IMR-90 (cell line): ENCODE measurements at regions not wholly inside any gene's neighbourhood (a gene's known extent, or its start where the extent isn't known, plus 50 kb on each side); places are given as distances from the start of the nearest gene placed in this dataset.

Source experiments
- ATAC-seq: fragments of 200-7000 bp; cut with Tn5 transposase; 2 replicates; pipeline ENCODE4 v1.9.1; 2020; ENCODE audit warnings: low read depth, mild to moderate bottlenecking, moderate library complexity
- BruUV-seq: library from RNA; stranded (reverse); fragments of 400-500 nt; replicated peaks from 2 replicates; lab custom pipeline; 2021; lab: Mats Ljungman, UMichigan
- CTCF ChIA-PET: fragments of 300-600 bp; formaldehyde crosslinking; extraction: SDS; loops from one replicate; lab custom pipeline; 2021; ENCODE audit warnings: antibody characterized with exemption; lab: Yijun Ruan, JAX
- POLR2A ChIA-PET: fragments of 300-600 bp; sonication (Branson Sonifier 250); formaldehyde crosslinking; loops from one replicate; lab custom pipeline; 2022; ENCODE audit warnings: antibody characterized with exemption; ENCODE audit not compliant: unreplicated experiment; lab: Charles Lee
- DNase-seq: peaks from one replicate; pipeline ENCODE4 v3.0.0; 2013
- H2AFZ ChIP-seq: replicated peaks from 2 replicates; pipeline ENCODE3; 2013; ENCODE audit warnings: low read length, mild to moderate bottlenecking; ENCODE audit not compliant: poor library complexity
- H2AK5ac ChIP-seq: 2 replicates; pipeline ENCODE4 v1.6.1; 2013; ENCODE audit warnings: low read depth, low read length, inconsistent platforms
- H2AK9ac ChIP-seq: replicated peaks from 2 replicates; pipeline ENCODE3; 2013; ENCODE audit warnings: mild to moderate bottlenecking, low read depth, low read length, moderate library complexity; ENCODE audit not compliant: poor library complexity
- H2BK120ac ChIP-seq: 2 replicates; pipeline ENCODE4 v1.6.1; 2013; ENCODE audit warnings: low read depth, low read length, inconsistent platforms
- H2BK15ac ChIP-seq: 3 replicates; pipeline ENCODE4 v1.6.1; 2013; ENCODE audit warnings: low read depth, low read length, inconsistent platforms
- H2BK20ac ChIP-seq: 2 replicates; pipeline ENCODE4 v1.6.1; 2013; ENCODE audit warnings: low read depth, mild to moderate bottlenecking, inconsistent platforms, low read length, moderate library complexity
- H2BK5ac ChIP-seq: 2 replicates; pipeline ENCODE4 v1.6.1; 2013; ENCODE audit warnings: mild to moderate bottlenecking, low read depth, low read length, inconsistent platforms; ENCODE audit not compliant: poor library complexity, severe bottlenecking
- H3K14ac ChIP-seq: replicated peaks from 2 replicates; pipeline ENCODE4 v1.6.1; 2013; ENCODE audit warnings: low read depth, low read length, inconsistent platforms
- H3K18ac ChIP-seq: 2 replicates; pipeline ENCODE4 v1.6.1; 2013; ENCODE audit warnings: low read depth, low read length, control low read depth
- H3K23ac ChIP-seq: 2 replicates; pipeline ENCODE4 v1.6.1; 2013; ENCODE audit warnings: low read depth, low read length, inconsistent platforms
- H3K27ac ChIP-seq: 2 replicates; pipeline ENCODE4 v1.5.1; 2013; ENCODE audit warnings: mild to moderate bottlenecking, control low read depth, low read length; ENCODE audit not compliant: insufficient read depth
- H3K27me3 ChIP-seq: 2 replicates; pipeline ENCODE4 v1.6.1; 2013; ENCODE audit warnings: low read length; ENCODE audit not compliant: control insufficient read depth, insufficient read depth
- H3K36me3 ChIP-seq: 2 replicates; pipeline ENCODE4 v1.6.1; 2013; ENCODE audit warnings: low read length, mixed read lengths; ENCODE audit not compliant: control insufficient read depth, insufficient read depth
- H3K4ac ChIP-seq: 2 replicates; pipeline ENCODE4 v1.6.1; 2013; ENCODE audit warnings: low read depth, low read length, inconsistent platforms
- H3K4me1 ChIP-seq: 2 replicates; pipeline ENCODE4 v1.6.1; 2013; ENCODE audit warnings: low read length, mixed read lengths; ENCODE audit not compliant: control insufficient read depth, insufficient read depth
- H3K4me2 ChIP-seq: 2 replicates; pipeline ENCODE4 v1.6.1; 2013; ENCODE audit warnings: low read depth, mild to moderate bottlenecking, control low read depth, low read length, moderate library complexity
- H3K4me3 ChIP-seq: 2 replicates; pipeline ENCODE4 v1.5.1; 2013; ENCODE audit warnings: low read depth, mild to moderate bottlenecking, control low read depth, low read length, moderate library complexity; ENCODE audit not compliant: insufficient read depth
- H3K56ac ChIP-seq: 2 replicates; pipeline ENCODE4 v1.6.1; 2013; ENCODE audit warnings: low read length, inconsistent platforms; ENCODE audit not compliant: insufficient read depth; ENCODE audit errors: extremely low read depth
- H3K79me1 ChIP-seq, 2 experiments: 2 replicates each; pipeline ENCODE4 v1.6.1; 2013; ENCODE audit warnings: low read length in 2 of 2, inconsistent platforms in 1 of 2, low read depth in 1 of 2
- H3K9ac ChIP-seq: 2 replicates; pipeline ENCODE4 v1.6.1; 2013; ENCODE audit warnings: low read depth, low read length, control low read depth
- H3K9me1 ChIP-seq: 2 replicates; pipeline ENCODE4 v1.6.1; 2013; ENCODE audit warnings: low read length, inconsistent platforms; ENCODE audit not compliant: insufficient read depth
- H3K9me3 ChIP-seq: 2 replicates; pipeline ENCODE4 v1.6.1; 2013; ENCODE audit warnings: low read length; ENCODE audit not compliant: control insufficient read depth, insufficient read depth
- H4K20me1 ChIP-seq: 2 replicates; pipeline ENCODE4 v1.6.1; 2013; ENCODE audit warnings: low read length, inconsistent platforms; ENCODE audit not compliant: insufficient read depth
- H4K5ac ChIP-seq: 2 replicates; pipeline ENCODE4 v1.6.1; 2013; ENCODE audit warnings: mild to moderate bottlenecking, low read depth, low read length, control low read depth
- H4K8ac ChIP-seq, 2 experiments: 2 replicates each; pipeline ENCODE4 v1.6.1; 2013; ENCODE audit warnings: low read depth in 2 of 2, low read length in 2 of 2, control low read depth in 1 of 2, inconsistent platforms in 1 of 2
- H4K91ac ChIP-seq: 2 replicates; pipeline ENCODE4 v1.6.1; 2013; ENCODE audit warnings: low read depth, low read length, inconsistent platforms; ENCODE audit not compliant: insufficient read depth
- MAFK ChIP-seq: IDR thresholded peaks from 2 replicates; pipeline ENCODE4 v1.6.1; 2012; ENCODE audit warnings: low read depth, low read length, improper control_type of control experiment
- RCOR1 ChIP-seq: IDR thresholded peaks from 2 replicates; pipeline ENCODE4 v1.6.1; 2012; ENCODE audit warnings: mild to moderate bottlenecking, low read length, improper control_type of control experiment; ENCODE audit not compliant: insufficient replicate concordance
- WGBS, 2 experiments: methylation state at CpG; one replicate each; pipeline versions ENCODE4 v1.1.5 to v1.1.7; 2013; ENCODE audit warnings: missing lambda C conversion rate in 2 of 2; ENCODE audit not compliant: insufficient read length in 1 of 2; ENCODE audit errors: extremely low coverage in 2 of 2; 5-methylcytosine and 5-hydroxymethylcytosine counted together
- dilution Hi-C: fragments of 300-500 bp; cut with HindIII; formaldehyde crosslinking; loops from one replicate; pipeline ENCODE4 v1.14.3; 2018; ENCODE audit warnings: low sequenced_read_pairs; ENCODE audit not compliant: unreplicated experiment
- in situ Hi-C: fragments of 300-500 bp; cut with MboI; formaldehyde crosslinking; loops from 3 replicates; pipeline ENCODE4 v1.14.3; 2019; ENCODE audit warnings: low sequenced_read_pairs, inconsistent platforms, mixed read lengths
- intact Hi-C: fragments of 100-400 bp; cut with micrococcal nuclease; formaldehyde crosslinking; loops from 2 replicates; pipeline ENCODE4 v1.10.0; 2022

- Histone ChIP-seq H3K14ac (no peak overlapping the region), H3K9ac (no peak overlapping the region), H3K23ac (no peak overlapping the region), H2AK5ac (no peak overlapping the region), H3K27me3 (peaks cover 9% of the 10 kb centered on the region), H2BK15ac (no peak overlapping the region), H2BK5ac (no peak overlapping the region), H3K4me3 (no peak overlapping the region), H3K9me1 (no peaks in the 10 kb centered on the region), H3K18ac (no peak overlapping the region), H2AFZ (no peak overlapping the region), H2AK9ac (no peak overlapping the region), H3K4ac (no peak overlapping the region), H3K79me1 (no peaks in the 10 kb centered on the region), H3K56ac (no peak overlapping the region), H3K4me1 (no peaks in the 10 kb centered on the region), H2BK20ac (no peak overlapping the region), H3K4me2 (no peak overlapping the region), H4K91ac (no peak overlapping the region), H4K5ac (no peak overlapping the region), H3K27ac (no peak overlapping the region), H2BK120ac (no peak overlapping the region), H3K36me3 (no peaks in the 10 kb centered on the region), H4K8ac (no peak overlapping the region), H4K20me1 (no peaks in the 10 kb centered on the region), H3K9me3 (no peaks in the 10 kb centered on the region)
- in situ Hi-C loops = no loop called here
- ChIA-PET POLR2A (no interaction called here), CTCF (no interaction called here)
- intact Hi-C loops = no loop called here
- no TSS peak for BruUV-seq
- 83% methylated on average over 1 of the region's 4 CpGs; no CpG with 5 or more reads in 1 of the 2 experiments for WGBS, 2 experiments
- ATAC-seq (no peak), DNase-seq (no peak)
- dilution Hi-C loops = no loop called here
- TF ChIP-seq MAFK (no peak), RCOR1 (no peak)
Observed at GRCh38 chr20:11981366-11981947, 63.8 kb downstream of the BTBD3 start.
